ENCODE measurements at regions not wholly inside any gene's neighbourhood (a gene's known extent, or its start where the extent isn't known, plus 50 kb on each side); places are given as distances from the start of the nearest gene placed in this dataset.

DNA sequence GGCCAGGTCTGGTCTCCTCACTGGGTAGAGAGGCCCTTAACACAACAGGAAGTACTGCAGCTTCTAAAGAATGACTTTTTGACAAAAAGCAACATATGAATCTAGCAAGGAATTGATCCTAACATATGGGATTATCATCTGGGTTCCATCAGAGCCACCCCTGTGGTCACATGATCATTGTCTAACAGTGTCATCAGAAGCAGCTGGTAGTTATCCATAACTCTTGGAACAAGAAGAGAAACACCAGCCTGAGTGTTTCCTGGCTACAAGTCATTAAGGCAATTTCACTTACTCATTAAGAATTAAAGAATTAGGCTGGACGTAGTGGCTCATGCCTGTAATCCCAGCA is 219.3 kb upstream of the ARID1B start:
- ATAC-seq (ENCODE audit: insufficient read depth, low FRiP score) (no peak), DNase-seq (peak in 1 of 3 donors; percentile 97)
- H3K27ac ChIP-seq (ENCODE audit: low read depth in 1 of 2, low read length in 1 of 2): no peak overlapping the region

DNA sequence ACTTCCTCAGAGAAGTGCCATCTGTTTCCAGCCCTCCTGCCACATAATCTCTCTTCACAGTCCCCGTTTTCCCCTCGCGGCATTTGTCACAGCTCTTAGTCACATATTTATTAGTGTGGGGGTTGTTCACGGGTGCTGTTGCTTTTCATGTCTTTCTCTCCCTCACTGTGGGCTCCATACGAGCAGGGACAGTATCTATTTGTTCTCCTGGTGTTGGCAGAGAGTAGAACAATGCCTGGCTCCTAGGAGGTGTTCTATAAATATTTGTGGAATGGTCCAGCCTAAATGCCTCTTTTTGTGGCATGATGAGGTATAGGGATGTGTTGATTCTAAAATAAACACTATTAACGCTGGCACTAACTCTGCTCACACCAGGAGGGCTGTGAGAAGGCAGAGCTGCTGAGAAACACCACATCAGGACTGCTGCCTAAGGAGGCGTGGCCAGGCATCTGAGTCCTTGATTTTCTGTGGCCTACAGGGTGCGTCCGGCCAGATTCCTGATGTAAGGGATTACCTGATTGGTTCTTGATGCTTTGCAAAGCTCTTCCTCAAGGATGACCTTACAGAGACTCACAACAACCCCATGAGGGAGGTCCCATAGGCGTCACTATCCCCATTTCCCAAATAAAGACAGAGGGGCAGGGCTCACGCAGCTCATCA is 219.8 kb upstream of the ARID1B start:
- no peaks in the 10 kb centered on the region for H3K27me3 ChIP-seq (ENCODE audit: control insufficient read depth in 3 of 3, insufficient read depth in 3 of 3, low read length in 2 of 3)
- TF ChIP-seq, protein P1, sequence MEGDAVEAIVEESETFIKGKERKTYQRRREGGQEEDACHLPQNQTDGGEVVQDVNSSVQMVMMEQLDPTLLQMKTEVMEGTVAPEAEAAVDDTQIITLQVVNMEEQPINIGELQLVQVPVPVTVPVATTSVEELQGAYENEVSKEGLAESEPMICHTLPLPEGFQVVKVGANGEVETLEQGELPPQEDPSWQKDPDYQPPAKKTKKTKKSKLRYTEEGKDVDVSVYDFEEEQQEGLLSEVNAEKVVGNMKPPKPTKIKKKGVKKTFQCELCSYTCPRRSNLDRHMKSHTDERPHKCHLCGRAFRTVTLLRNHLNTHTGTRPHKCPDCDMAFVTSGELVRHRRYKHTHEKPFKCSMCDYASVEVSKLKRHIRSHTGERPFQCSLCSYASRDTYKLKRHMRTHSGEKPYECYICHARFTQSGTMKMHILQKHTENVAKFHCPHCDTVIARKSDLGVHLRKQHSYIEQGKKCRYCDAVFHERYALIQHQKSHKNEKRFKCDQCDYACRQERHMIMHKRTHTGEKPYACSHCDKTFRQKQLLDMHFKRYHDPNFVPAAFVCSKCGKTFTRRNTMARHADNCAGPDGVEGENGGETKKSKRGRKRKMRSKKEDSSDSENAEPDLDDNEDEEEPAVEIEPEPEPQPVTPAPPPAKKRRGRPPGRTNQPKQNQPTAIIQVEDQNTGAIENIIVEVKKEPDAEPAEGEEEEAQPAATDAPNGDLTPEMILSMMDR (IDR thresholded peaks at IDR 0.05; ENCODE audit: control extremely low read depth, extremely low read depth): no peak
- H3K9me3 ChIP-seq (ENCODE audit: control insufficient read depth in 4 of 4, insufficient read depth in 3 of 4, low read length in 3 of 4): peaks cover 0 to 4% (median under 1%) of the 10 kb centered on the region in 4 donors
- peak overlapping the region in 1 of 2 donors; percentile 26 for H3K9ac ChIP-seq (ENCODE audit: insufficient read depth in 1 of 2, low read length in 2 of 2)
- peaks cover 0 to 14% (median 0%) of the 10 kb centered on the region in 5 donors for H3K4me1 ChIP-seq (ENCODE audit: control insufficient read depth in 5 of 5, insufficient read depth in 5 of 5, low read length in 5 of 5)
- DNase-seq (peak; percentile 88 to 96 (median 95)), ATAC-seq (ENCODE audit: insufficient read depth, low FRiP score) (peak; percentile 50)
- no peak overlapping the region for H3K27ac ChIP-seq (ENCODE audit: low read depth in 1 of 2, low read length in 1 of 2)
- H3K4me3 ChIP-seq: no peak overlapping the region
- H3K36me3 ChIP-seq (ENCODE audit: control insufficient read depth in 4 of 4, insufficient read depth in 4 of 4, low read length in 4 of 4): no peaks in the 10 kb centered on the region
- WGBS, 2 donors: 18 to 39% methylated on average over 11 of the region's 11 CpGs

More for the DNA sequence above, 219.3 kb upstream of the ARID1B start:
- 82 to 88% methylated on average over 1 of the region's 1 CpG for WGBS, 2 donors
- no peaks in the 10 kb centered on the region for H3K27me3 ChIP-seq (ENCODE audit: control insufficient read depth in 3 of 3, insufficient read depth in 3 of 3, low read length in 2 of 3)
- H3K9ac ChIP-seq (ENCODE audit: insufficient read depth in 1 of 2, low read length in 2 of 2): no peak overlapping the region
- H3K36me3 ChIP-seq (ENCODE audit: control insufficient read depth in 4 of 4, insufficient read depth in 4 of 4, low read length in 4 of 4): no peaks in the 10 kb centered on the region
- TF ChIP-seq, protein P1 (IDR thresholded peaks at IDR 0.05; ENCODE audit: control extremely low read depth, extremely low read depth): no peak
- peaks cover 0 to 14% (median 0%) of the 10 kb centered on the region in 5 donors for H3K4me1 ChIP-seq (ENCODE audit: control insufficient read depth in 5 of 5, insufficient read depth in 5 of 5, low read length in 5 of 5)
- no peak overlapping the region for H3K4me3 ChIP-seq
- peaks cover 0 to 4% (median under 1%) of the 10 kb centered on the region in 4 donors for H3K9me3 ChIP-seq (ENCODE audit: control insufficient read depth in 4 of 4, insufficient read depth in 3 of 4, low read length in 3 of 4)

DNA sequence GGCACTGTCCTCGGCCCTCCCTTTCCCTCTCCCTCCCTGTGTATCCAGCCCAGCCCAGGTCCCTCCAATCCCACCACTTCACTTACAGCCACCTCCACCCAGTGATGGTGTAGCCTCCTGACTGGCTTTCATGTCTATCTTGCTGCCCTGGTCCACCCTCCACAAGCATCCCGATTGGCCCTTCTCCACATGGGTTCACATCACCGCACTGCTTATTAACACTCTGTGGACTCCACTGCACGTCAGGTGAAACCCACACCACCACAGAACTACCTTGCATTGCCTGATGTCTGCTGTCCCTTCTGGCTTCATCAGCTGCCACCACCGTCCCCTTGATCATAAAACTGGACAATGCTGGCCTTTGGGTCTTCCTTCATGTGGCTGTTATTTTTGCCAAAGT is 220.4 kb upstream of the ARID1B start:
- Histone ChIP-seq H3K9ac (ENCODE audit: insufficient read depth in 1 of 2, low read length in 2 of 2) (peak overlapping the region in 1 of 2 donors; percentile 26), H3K27ac (ENCODE audit: low read depth in 1 of 2, low read length in 1 of 2) (no peak overlapping the region), H3K9me3 (ENCODE audit: control insufficient read depth in 4 of 4, insufficient read depth in 3 of 4, low read length in 3 of 4) (peaks cover 0 to 4% (median under 1%) of the 10 kb centered on the region in 4 donors), H3K36me3 (ENCODE audit: control insufficient read depth in 4 of 4, insufficient read depth in 4 of 4, low read length in 4 of 4) (no peaks in the 10 kb centered on the region), H3K4me1 (ENCODE audit: control insufficient read depth in 5 of 5, insufficient read depth in 5 of 5, low read length in 5 of 5) (peaks cover 0 to 14% (median 0%) of the 10 kb centered on the region in 5 donors), H3K27me3 (ENCODE audit: control insufficient read depth in 3 of 3, insufficient read depth in 3 of 3, low read length in 2 of 3) (no peaks in the 10 kb centered on the region), H3K4me3 (no peak overlapping the region)
- DNase-seq (no peak), ATAC-seq (ENCODE audit: insufficient read depth, low FRiP score) (no peak)
- TF ChIP-seq, protein P1 (IDR thresholded peaks at IDR 0.05; ENCODE audit: control extremely low read depth, extremely low read depth): no peak
- WGBS, 2 donors: 67 to 79% methylated on average over 5 of the region's 5 CpGs
